H1 (cell line): ENCODE measurements at regions not wholly inside any gene's neighbourhood (a gene's known extent, or its start where the extent isn't known, plus 50 kb on each side); places are given as distances from the start of the nearest gene placed in this dataset.
A peak's percentile ranks its signal among the peaks of the same experiment; 100 is the strongest.

ENCODE experiments used
- CTCF ChIA-PET: fragments of 300-600 bp; sonication (Branson Sonifier 250); formaldehyde crosslinking; loops from one replicate; lab custom pipeline; 2021; ENCODE audit not compliant: partially characterized antibody; lab: Charles Lee
- POLR2A ChIA-PET: fragments of 300-600 bp; sonication (Branson Sonifier 250); formaldehyde crosslinking; loops from one replicate; lab custom pipeline; 2021; ENCODE audit warnings: inconsistent platforms; ENCODE audit not compliant: partially characterized antibody; lab: Charles Lee
- DNase-seq, 2 experiments: peaks; one replicate each; pipeline versions ENCODE4 v3.0.0 to v3.0.0-alpha.2; 2010 to 2022; ENCODE audit warnings: low spot score in 2 of 2, low read depth in 1 of 2, mixed read lengths in 1 of 2
- FAIRE-seq: peaks from 2 replicates; lab custom pipeline; 2011; peaks lifted over from hg19 to GRCh38; lab: Jason Lieb, UNC
- H2AFZ ChIP-seq: 2 replicates; pipeline ENCODE4 v1.8.1; 2012; ENCODE audit warnings: low read length, inconsistent platforms
- H2AK5ac ChIP-seq: 2 replicates; pipeline ENCODE4 v1.6.1; 2013; ENCODE audit warnings: low read depth, low read length
- H2BK120ac ChIP-seq: replicated peaks from 2 replicates; pipeline ENCODE3; 2013; ENCODE audit warnings: low read depth, low read length, inconsistent platforms
- H2BK12ac ChIP-seq: 2 replicates; pipeline ENCODE4 v1.6.1; 2013; ENCODE audit warnings: low read depth, low read length
- H2BK15ac ChIP-seq: 2 replicates; pipeline ENCODE4 v1.6.1; 2013; ENCODE audit warnings: low read length
- H2BK20ac ChIP-seq: 2 replicates; pipeline ENCODE4 v1.6.1; 2013; ENCODE audit warnings: low read length
- H2BK5ac ChIP-seq: 2 replicates; pipeline ENCODE4 v1.6.1; 2013; ENCODE audit warnings: low read depth, low read length
- H3K14ac ChIP-seq: 2 replicates; pipeline ENCODE4 v1.6.1; 2013; ENCODE audit warnings: inconsistent platforms; ENCODE audit not compliant: insufficient read length
- H3K18ac ChIP-seq: 2 replicates; pipeline ENCODE4 v1.6.1; 2013; ENCODE audit warnings: low read length; ENCODE audit errors: extremely low read depth
- H3K23ac ChIP-seq: 2 replicates; pipeline ENCODE4 v1.6.1; 2013; ENCODE audit warnings: inconsistent platforms; ENCODE audit not compliant: insufficient read length
- H3K23me2 ChIP-seq: 2 replicates; pipeline ENCODE4 v1.6.1; 2013; ENCODE audit warnings: low read depth, low read length
- H3K27ac ChIP-seq: 2 replicates; pipeline ENCODE4 v1.6.1; 2011; ENCODE audit warnings: low read depth, low read length, inconsistent platforms
- H3K27me3 ChIP-seq, 4 experiments: replicated peaks in 1 of 4; 1 replicate in 1 of 4; 2 replicates in 3 of 4; pipeline versions ENCODE4 v1.6.1 to v1.8.1; 2011 to 2013; ENCODE audit warnings: low read length in 3 of 4, mild to moderate bottlenecking in 3 of 4, inconsistent platforms in 2 of 4, mixed read lengths in 2 of 4, moderate library complexity in 1 of 4; ENCODE audit not compliant: control insufficient read depth in 3 of 4, insufficient read depth in 3 of 4; ENCODE audit errors: extremely low read depth in 1 of 4
- H3K36me3 ChIP-seq, 4 experiments: 2 replicates each; pipeline versions ENCODE4 v1.6.1 to v1.8.1; 2011 to 2013; ENCODE audit warnings: mild to moderate bottlenecking in 4 of 4, low read length in 3 of 4, moderate library complexity in 2 of 4, control low read depth in 1 of 4, inconsistent platforms in 1 of 4; ENCODE audit not compliant: insufficient read depth in 4 of 4, control insufficient read depth in 2 of 4
- H3K4ac ChIP-seq: replicated peaks from 2 replicates; pipeline ENCODE3; 2013; ENCODE audit warnings: low read length, low read depth, mixed read lengths, inconsistent platforms; ENCODE audit not compliant: insufficient read length
- H3K4me1 ChIP-seq, 4 experiments: replicated peaks in 1 of 4; 1 replicate in 1 of 4; 2 replicates in 3 of 4; pipeline versions ENCODE4 v1.6.1 to v1.8.1; 2011 to 2013; ENCODE audit warnings: low read length in 3 of 4, inconsistent platforms in 2 of 4, mixed read lengths in 1 of 4; ENCODE audit not compliant: insufficient read depth in 4 of 4, control insufficient read depth in 3 of 4
- H3K4me2 ChIP-seq, 2 experiments: 2 replicates each; pipeline versions ENCODE4 v1.6.1 to v1.8.1; 2011 to 2013; ENCODE audit warnings: low read depth in 2 of 2, low read length in 2 of 2, control low read depth in 1 of 2, inconsistent platforms in 1 of 2, mild to moderate bottlenecking in 1 of 2; ENCODE audit not compliant: insufficient read depth in 1 of 2
- H3K4me3 ChIP-seq, 4 experiments: fragments of 200-600, 300-600 bp in 1 of 4; sonication (generic), shearing (Covaris generic), sonication (Bioruptor Twin) in 1 of 4; 2 replicates each; pipeline versions ENCODE4 v1.5.1 to v1.8.1; 2011 to 2016; ENCODE audit warnings: low read length in 4 of 4, low read depth in 3 of 4, control low read depth in 2 of 4, inconsistent platforms in 2 of 4, mild to moderate bottlenecking in 2 of 4, mixed read lengths in 1 of 4, moderate library complexity in 1 of 4; ENCODE audit not compliant: insufficient read depth in 2 of 4; ENCODE audit errors: extremely low read depth in 1 of 4
- H3K56ac ChIP-seq: replicated peaks from 2 replicates; pipeline ENCODE3; 2013; ENCODE audit warnings: low read depth, mild to moderate bottlenecking, mixed read lengths, low read length, inconsistent platforms; ENCODE audit not compliant: insufficient read length
- H3K79me1 ChIP-seq: 2 replicates; pipeline ENCODE4 v1.6.1; 2013; ENCODE audit warnings: low read depth, low read length, control low read depth
- H3K79me2 ChIP-seq, 2 experiments: 2 replicates each; pipeline versions ENCODE4 v1.6.1 to v1.8.1; 2012 to 2013; ENCODE audit warnings: low read length in 2 of 2, mild to moderate bottlenecking in 2 of 2, inconsistent platforms in 1 of 2; ENCODE audit not compliant: insufficient read depth in 2 of 2, control insufficient read depth in 1 of 2
- H3K9ac ChIP-seq, 4 experiments: replicated peaks in 1 of 4; 1 replicate in 1 of 4; 2 replicates in 3 of 4; pipeline versions ENCODE4 v1.6.1 to v1.8.1; 2011 to 2013; ENCODE audit warnings: low read depth in 3 of 4, low read length in 3 of 4, control low read depth in 2 of 4, mild to moderate bottlenecking in 2 of 4, moderate library complexity in 2 of 4, inconsistent platforms in 1 of 4; ENCODE audit errors: extremely low read depth in 1 of 4
- H3K9me3 ChIP-seq, 2 experiments: 2 replicates each; pipeline versions ENCODE4 v1.6.1 to v1.8.1; 2012 to 2013; ENCODE audit warnings: mild to moderate bottlenecking in 2 of 2, moderate library complexity in 2 of 2, control low read depth in 1 of 2, inconsistent platforms in 1 of 2, low read depth in 1 of 2, low read length in 1 of 2, mixed read lengths in 1 of 2; ENCODE audit not compliant: insufficient read depth in 2 of 2
- H4K20me1 ChIP-seq, 2 experiments: replicated peaks in 1 of 2; 2 replicates each; pipeline versions ENCODE3 to v1.8.1; 2011 to 2013; ENCODE audit warnings: inconsistent platforms in 2 of 2, low read length in 2 of 2, mild to moderate bottlenecking in 1 of 2; ENCODE audit not compliant: insufficient read depth in 2 of 2, control insufficient read depth in 1 of 2
- H4K5ac ChIP-seq: 2 replicates; pipeline ENCODE4 v1.6.1; 2013; ENCODE audit warnings: low read length, low read depth, mixed read lengths, inconsistent platforms; ENCODE audit not compliant: insufficient read length
- H4K8ac ChIP-seq: 2 replicates; pipeline ENCODE4 v1.8.0; 2013; ENCODE audit warnings: mild to moderate bottlenecking, moderate library complexity, low read length, inconsistent platforms; ENCODE audit not compliant: insufficient read depth; ENCODE audit errors: extremely low read depth
- H4K91ac ChIP-seq: replicated peaks from 2 replicates; pipeline ENCODE3; 2013; ENCODE audit warnings: low read length, mixed read lengths, inconsistent platforms; ENCODE audit not compliant: insufficient read length
- ASH2L ChIP-seq: fragments of 200-600, 300-600 bp; sonication (generic); IDR thresholded peaks from one replicate; pipeline ENCODE4 v1.7.1; 2017; ENCODE audit warnings: low read length
- BCL11A ChIP-seq, 2 experiments: IDR thresholded peaks; one replicate each; pipeline ENCODE4 v1.6.1; 2011; ENCODE audit warnings: low read depth in 2 of 2, low read length in 2 of 2, mild to moderate bottlenecking in 2 of 2
- BRCA1 ChIP-seq: IDR thresholded peaks from 2 replicates; pipeline ENCODE4 v1.6.1; 2012; ENCODE audit warnings: low read depth, low read length, improper control_type of control experiment
- CREB1 ChIP-seq: IDR thresholded peaks from 2 replicates; pipeline ENCODE4 v1.6.1; 2012; ENCODE audit warnings: inconsistent platforms
- POLR2AphosphoS5 ChIP-seq: IDR thresholded peaks from 2 replicates; pipeline ENCODE4 v1.6.1; 2011; ENCODE audit warnings: low read depth, low read length
- RFX5 ChIP-seq: IDR thresholded peaks from 2 replicates; pipeline ENCODE4 v1.6.1; 2011; ENCODE audit warnings: low read depth, low read length, improper control_type of control experiment, borderline replicate concordance
- RNF2 ChIP-seq: fragments of 200-900, 300-1000 bp; sonication (generic); IDR thresholded peaks from 2 replicates; pipeline ENCODE4 v1.7.1; 2016; ENCODE audit warnings: borderline replicate concordance, low read depth, mild to moderate bottlenecking, antibody characterized with exemption, low read length; ENCODE audit not compliant: poor library complexity, severe bottlenecking; ENCODE audit errors: missing control alignments
- SRF ChIP-seq: IDR thresholded peaks from 2 replicates; pipeline ENCODE4 v1.6.1; 2011; ENCODE audit warnings: mild to moderate bottlenecking, low read depth, low read length, moderate library complexity
- WGBS, 2 experiments: shearing (Covaris generic) in 1 of 2; methylation state at CpG; one replicate each; pipeline versions ENCODE4 v1.1.6 to v1.1.7; 2013 to 2015; ENCODE audit warnings: low lambda C conversion rate in 2 of 2, mixed read lengths in 2 of 2, inconsistent platforms in 1 of 2, low coverage in 1 of 2, missing lambda C conversion rate in 1 of 2; ENCODE audit not compliant: insufficient replicate concordance in 2 of 2, insufficient coverage in 1 of 2, insufficient read length in 1 of 2; ENCODE audit errors: extremely low coverage in 1 of 2, missing lambda C conversion rate in 1 of 2; 5-methylcytosine and 5-hydroxymethylcytosine counted together
- TF ChIP-seq, protein P1 (sequence below): IDR thresholded peaks from 2 replicates; pipeline ENCODE4 v1.6.1; 2012; ENCODE audit warnings: low read length, inconsistent platforms
- TF ChIP-seq, protein P2 (sequence below), 3 experiments: IDR thresholded peaks; 1 replicate in 2 of 3; 2 replicates in 1 of 3; pipeline versions ENCODE4 v1.5.1 to v1.6.1; 2011; ENCODE audit warnings: low read length in 3 of 3, mild to moderate bottlenecking in 3 of 3, inconsistent platforms in 2 of 3, low read depth in 1 of 3, moderate library complexity in 1 of 3; ENCODE audit not compliant: insufficient read depth in 1 of 3; ENCODE audit errors: control extremely low read depth in 1 of 3

DNA sequence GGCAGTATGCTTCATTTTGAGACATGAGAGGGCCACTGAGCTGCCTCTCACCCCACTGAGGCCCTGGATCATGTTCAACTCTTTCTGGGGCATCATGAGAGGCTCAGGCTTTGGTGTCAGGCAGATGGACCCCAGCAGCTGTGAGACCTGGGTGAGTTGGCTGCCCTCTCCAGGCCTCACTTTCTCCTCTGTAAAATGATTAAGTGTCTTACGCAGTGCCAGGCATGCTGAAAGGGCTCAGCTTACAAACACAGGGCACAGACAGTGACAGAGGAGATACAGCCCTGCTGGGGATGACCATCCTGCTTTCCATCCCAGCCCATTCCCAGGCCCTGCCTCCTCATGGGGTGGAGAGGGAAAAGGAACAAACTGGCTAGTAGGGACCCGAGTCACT lies 387.4 kb downstream of the MATN1 start:
- POLR2A ChIA-PET, result no interaction called here
- Histone ChIP-seq H3K56ac (no peak overlapping the region), H4K8ac (0 out of 2 replicates have a peak overlapping the region, but pooled peaks have one; percentile 11), H2BK120ac (no peak overlapping the region), H4K91ac (no peak overlapping the region), H2BK15ac (peak overlapping the region; percentile 22; the same call in 1 of the 2 replicates), H3K23ac (no peak overlapping the region), H3K23me2 (peaks cover 11% of the 10 kb centered on the region; the same call in 1 of the 2 replicates), H3K9me3 (no peaks in the 10 kb centered on the region), H3K27me3 (no peaks in the 10 kb centered on the region), H3K18ac (no peak overlapping the region), H3K4me2 (no peak overlapping the region), H3K27ac (no peak overlapping the region), H3K79me1 (no peaks in the 10 kb centered on the region), H2AK5ac (no peak overlapping the region), H3K14ac (no peak overlapping the region), H2BK12ac (no peak overlapping the region), H3K4ac (no peak overlapping the region), H3K4me3 (no peak overlapping the region), H4K5ac (no peak overlapping the region), H3K79me2 (no peaks in the 10 kb centered on the region), H2AFZ (no peak overlapping the region), H3K9ac (no peak overlapping the region), H2BK20ac (no peak overlapping the region), H3K36me3 (no peaks in the 10 kb centered on the region), H4K20me1 (peaks cover 0 to 5% of the 10 kb centered on the region in 2 experiments), H3K4me1 (no peaks in the 10 kb centered on the region), H2BK5ac (no peak overlapping the region)
- FAIRE-seq, result no peak
- peak in 1 of 2 experiments; percentile 19 for DNase-seq
- CTCF ChIA-PET, result interaction anchor here (0.6 to 2.3 kb wide), 6 partner anchors 12 to 47 kb away, joined by 3 to 10 read pairs (median 3); no protein-coding TSS in a partner anchor
- 68% methylated on average over 2 of the region's 2 CpGs; no CpG with 5 or more reads in 1 of the 2 experiments for WGBS, 2 experiments
- TF ChIP-seq ASH2L, result no peak
- TF ChIP-seq, protein P1, sequence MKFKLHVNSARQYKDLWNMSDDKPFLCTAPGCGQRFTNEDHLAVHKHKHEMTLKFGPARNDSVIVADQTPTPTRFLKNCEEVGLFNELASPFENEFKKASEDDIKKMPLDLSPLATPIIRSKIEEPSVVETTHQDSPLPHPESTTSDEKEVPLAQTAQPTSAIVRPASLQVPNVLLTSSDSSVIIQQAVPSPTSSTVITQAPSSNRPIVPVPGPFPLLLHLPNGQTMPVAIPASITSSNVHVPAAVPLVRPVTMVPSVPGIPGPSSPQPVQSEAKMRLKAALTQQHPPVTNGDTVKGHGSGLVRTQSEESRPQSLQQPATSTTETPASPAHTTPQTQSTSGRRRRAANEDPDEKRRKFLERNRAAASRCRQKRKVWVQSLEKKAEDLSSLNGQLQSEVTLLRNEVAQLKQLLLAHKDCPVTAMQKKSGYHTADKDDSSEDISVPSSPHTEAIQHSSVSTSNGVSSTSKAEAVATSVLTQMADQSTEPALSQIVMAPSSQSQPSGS, result no peak
- no peak for TF ChIP-seq BCL11A (IDR thresholded peaks at IDR 0.05; ENCODE audit: low read depth in 2 of 2, low read length in 2 of 2)
- TF ChIP-seq RFX5, result no peak
- TF ChIP-seq SRF, result no peak
- no peak for TF ChIP-seq POLR2AphosphoS5
- TF ChIP-seq, protein P2, sequence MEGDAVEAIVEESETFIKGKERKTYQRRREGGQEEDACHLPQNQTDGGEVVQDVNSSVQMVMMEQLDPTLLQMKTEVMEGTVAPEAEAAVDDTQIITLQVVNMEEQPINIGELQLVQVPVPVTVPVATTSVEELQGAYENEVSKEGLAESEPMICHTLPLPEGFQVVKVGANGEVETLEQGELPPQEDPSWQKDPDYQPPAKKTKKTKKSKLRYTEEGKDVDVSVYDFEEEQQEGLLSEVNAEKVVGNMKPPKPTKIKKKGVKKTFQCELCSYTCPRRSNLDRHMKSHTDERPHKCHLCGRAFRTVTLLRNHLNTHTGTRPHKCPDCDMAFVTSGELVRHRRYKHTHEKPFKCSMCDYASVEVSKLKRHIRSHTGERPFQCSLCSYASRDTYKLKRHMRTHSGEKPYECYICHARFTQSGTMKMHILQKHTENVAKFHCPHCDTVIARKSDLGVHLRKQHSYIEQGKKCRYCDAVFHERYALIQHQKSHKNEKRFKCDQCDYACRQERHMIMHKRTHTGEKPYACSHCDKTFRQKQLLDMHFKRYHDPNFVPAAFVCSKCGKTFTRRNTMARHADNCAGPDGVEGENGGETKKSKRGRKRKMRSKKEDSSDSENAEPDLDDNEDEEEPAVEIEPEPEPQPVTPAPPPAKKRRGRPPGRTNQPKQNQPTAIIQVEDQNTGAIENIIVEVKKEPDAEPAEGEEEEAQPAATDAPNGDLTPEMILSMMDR (IDR thresholded peaks at IDR 0.05; ENCODE audit: control extremely low read depth in 1 of 3, insufficient read depth in 1 of 3, low read depth in 1 of 3, low read length in 3 of 3), result no peak
- TF ChIP-seq BRCA1, result no peak
- TF ChIP-seq RNF2, result no peak
- no peak for TF ChIP-seq CREB1
